ENCODE measurements at regions not wholly inside any gene's neighbourhood (a gene's known extent, or its start where the extent isn't known, plus 50 kb on each side); places are given as distances from the start of the nearest gene placed in this dataset.

DNA sequence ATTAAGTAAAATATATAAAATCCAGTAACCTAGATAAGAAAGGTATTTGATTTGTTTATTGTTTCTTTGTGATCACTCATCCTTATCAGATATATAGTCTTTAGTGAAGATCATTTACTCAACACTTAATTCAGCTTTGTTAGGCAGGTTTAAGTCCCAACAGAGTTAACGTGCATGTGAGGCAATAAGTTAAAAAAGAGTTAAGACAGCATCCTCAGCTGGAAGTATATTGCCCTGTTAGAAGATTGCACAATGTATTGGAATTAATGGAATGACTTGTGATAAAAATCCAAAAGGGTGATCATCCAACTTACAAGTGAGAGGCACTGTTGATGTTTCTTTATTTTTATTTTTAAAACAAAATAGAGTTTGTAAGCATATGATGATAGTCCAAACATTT is 1162.1 kb downstream of the RAPGEF2 start:
- Histone ChIP-seq H3K36me3 (ENCODE audit: insufficient read depth, low read length) (no peaks in the 10 kb centered on the region), H3K4me2 (ENCODE audit: insufficient read depth, low read length) (no peak overlapping the region), H3K79me2 (ENCODE audit: insufficient read depth, low read length) (no peaks in the 10 kb centered on the region), H2AFZ (ENCODE audit: low read depth, low read length) (no peak overlapping the region), H3K9me3 (ENCODE audit: insufficient read depth, low read length, severe bottlenecking) (no peaks in the 10 kb centered on the region), H3K27me3 (ENCODE audit: insufficient read depth, low read length, poor library complexity) (no peaks in the 10 kb centered on the region), H4K20me1 (ENCODE audit: insufficient read depth, low read length) (no peaks in the 10 kb centered on the region), H3K9ac (ENCODE audit: low read depth, low read length) (no peak overlapping the region), H3K4me1 (ENCODE audit: insufficient read depth, low read length) (no peaks in the 10 kb centered on the region), H3K4me3 (ENCODE audit: low read depth in 1 of 2, low read length in 2 of 2) (no peak overlapping the region), H3K27ac (ENCODE audit: low read length) (no peak overlapping the region)
- ATAC-seq (ENCODE audit: insufficient read depth, low read depth): no peak
- TF ChIP-seq CTCF (IDR thresholded peaks at IDR 0.05; ENCODE audit: borderline replicate concordance, extremely low read depth, low read length, poor library complexity, severe bottlenecking) (no peak), EZH2 (IDR thresholded peaks at IDR 0.05; ENCODE audit: borderline replicate concordance, low read depth, low read length, severe bottlenecking) (no peak)
- no peak for DNase-seq

DNA sequence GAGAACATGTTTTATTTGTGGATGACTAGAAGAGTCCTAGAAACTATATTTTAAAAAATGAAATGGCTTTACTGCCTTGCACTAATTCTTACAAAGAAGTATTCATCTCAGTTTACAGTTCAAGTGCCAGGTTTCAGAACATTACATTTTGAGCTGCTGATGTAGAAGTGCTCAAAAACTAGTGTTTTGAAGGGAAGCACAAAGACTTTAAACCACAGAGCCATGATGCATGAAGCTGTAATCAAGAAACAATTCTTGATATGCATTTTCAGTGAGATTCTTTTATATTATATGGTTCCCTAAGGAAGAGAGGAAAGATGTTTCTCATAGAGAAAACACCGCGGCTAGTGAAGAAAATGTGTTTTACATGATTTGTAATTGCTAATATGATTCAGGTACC is 1163.0 kb downstream of the RAPGEF2 start:
- Histone ChIP-seq H3K27ac (ENCODE audit: low read length) (no peak overlapping the region), H3K9me3 (ENCODE audit: insufficient read depth, low read length, severe bottlenecking) (no peaks in the 10 kb centered on the region), H3K4me1 (ENCODE audit: insufficient read depth, low read length) (no peaks in the 10 kb centered on the region), H2AFZ (ENCODE audit: low read depth, low read length) (no peak overlapping the region), H3K4me2 (ENCODE audit: insufficient read depth, low read length) (no peak overlapping the region), H3K79me2 (ENCODE audit: insufficient read depth, low read length) (no peaks in the 10 kb centered on the region), H3K27me3 (ENCODE audit: insufficient read depth, low read length, poor library complexity) (no peaks in the 10 kb centered on the region), H4K20me1 (ENCODE audit: insufficient read depth, low read length) (no peaks in the 10 kb centered on the region), H3K36me3 (ENCODE audit: insufficient read depth, low read length) (no peaks in the 10 kb centered on the region), H3K9ac (ENCODE audit: low read depth, low read length) (no peak overlapping the region), H3K4me3 (ENCODE audit: low read depth in 1 of 2, low read length in 2 of 2) (no peak overlapping the region)
- TF ChIP-seq EZH2 (IDR thresholded peaks at IDR 0.05; ENCODE audit: borderline replicate concordance, low read depth, low read length, severe bottlenecking) (no peak), CTCF (IDR thresholded peaks at IDR 0.05; ENCODE audit: borderline replicate concordance, extremely low read depth, low read length, poor library complexity, severe bottlenecking) (no peak)
- no peak for ATAC-seq (ENCODE audit: insufficient read depth, low read depth)
- no peak for DNase-seq

- H3K4me2 ChIP-seq (ENCODE audit: insufficient read depth, low read length): no peak overlapping the region
- no peak overlapping the region for H2AFZ ChIP-seq (ENCODE audit: low read depth, low read length)
- H3K9me3 ChIP-seq (ENCODE audit: insufficient read depth, low read length, severe bottlenecking): peaks cover 5% of the 10 kb centered on the region
- H3K4me3 ChIP-seq (ENCODE audit: low read depth in 1 of 2, low read length in 2 of 2): no peak overlapping the region
- H3K27ac ChIP-seq (ENCODE audit: low read length): no peak overlapping the region
- ATAC-seq (ENCODE audit: insufficient read depth, low read depth): no peak
- H3K79me2 ChIP-seq (ENCODE audit: insufficient read depth, low read length): no peaks in the 10 kb centered on the region
- H3K4me1 ChIP-seq (ENCODE audit: insufficient read depth, low read length): no peaks in the 10 kb centered on the region
- TF ChIP-seq CTCF (IDR thresholded peaks at IDR 0.05; ENCODE audit: borderline replicate concordance, extremely low read depth, low read length, poor library complexity, severe bottlenecking): no peak
- no peak for TF ChIP-seq EZH2 (IDR thresholded peaks at IDR 0.05; ENCODE audit: borderline replicate concordance, low read depth, low read length, severe bottlenecking)
- H4K20me1 ChIP-seq (ENCODE audit: insufficient read depth, low read length): no peaks in the 10 kb centered on the region
- H3K36me3 ChIP-seq (ENCODE audit: insufficient read depth, low read length): no peaks in the 10 kb centered on the region
- no peaks in the 10 kb centered on the region for H3K27me3 ChIP-seq (ENCODE audit: insufficient read depth, low read length, poor library complexity)
- no peak overlapping the region for H3K9ac ChIP-seq (ENCODE audit: low read depth, low read length)
- DNase-seq: no peak
Observed at GRCh38 chr4:160276785-160277325, 1174.0 kb downstream of the RAPGEF2 start.

DNA sequence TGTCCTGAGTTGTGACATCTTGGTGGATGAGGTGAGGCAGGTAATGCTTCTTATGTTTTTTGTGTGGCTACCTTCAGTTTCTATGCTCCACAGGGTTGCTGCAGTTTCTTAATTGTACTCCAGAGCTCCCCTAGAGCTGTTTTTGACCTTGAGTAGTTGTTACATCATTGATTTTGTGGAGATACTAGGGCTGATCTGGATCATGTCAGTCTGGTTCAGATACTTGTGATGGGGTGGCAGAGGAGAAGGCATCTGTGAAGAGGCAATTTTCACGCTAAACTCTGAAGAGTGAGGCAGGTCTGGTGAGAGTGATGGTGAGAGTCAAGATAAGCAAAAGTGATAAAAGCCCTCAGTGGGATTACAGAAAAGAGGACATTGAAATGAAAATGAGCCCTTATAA is 1180.2 kb downstream of the RAPGEF2 start:
- DNase-seq: no peak
- Histone ChIP-seq H3K36me3 (ENCODE audit: insufficient read depth, low read length) (no peaks in the 10 kb centered on the region), H3K9me3 (ENCODE audit: insufficient read depth, low read length, severe bottlenecking) (no peaks in the 10 kb centered on the region), H2AFZ (ENCODE audit: low read depth, low read length) (no peak overlapping the region), H4K20me1 (ENCODE audit: insufficient read depth, low read length) (no peaks in the 10 kb centered on the region), H3K4me3 (ENCODE audit: low read depth in 1 of 2, low read length in 2 of 2) (no peak overlapping the region), H3K9ac (ENCODE audit: low read depth, low read length) (no peak overlapping the region), H3K79me2 (ENCODE audit: insufficient read depth, low read length) (no peaks in the 10 kb centered on the region), H3K27ac (ENCODE audit: low read length) (no peak overlapping the region), H3K4me2 (ENCODE audit: insufficient read depth, low read length) (no peak overlapping the region), H3K27me3 (ENCODE audit: insufficient read depth, low read length, poor library complexity) (no peaks in the 10 kb centered on the region), H3K4me1 (ENCODE audit: insufficient read depth, low read length) (no peaks in the 10 kb centered on the region)
- no peak for ATAC-seq (ENCODE audit: insufficient read depth, low read depth)
- no peak for TF ChIP-seq CTCF (IDR thresholded peaks at IDR 0.05; ENCODE audit: borderline replicate concordance, extremely low read depth, low read length, poor library complexity, severe bottlenecking)
- TF ChIP-seq EZH2 (IDR thresholded peaks at IDR 0.05; ENCODE audit: borderline replicate concordance, low read depth, low read length, severe bottlenecking): no peak
